H1 (cell line): ENCODE measurements at regions not wholly inside any gene's neighbourhood (a gene's known extent, or its start where the extent isn't known, plus 50 kb on each side); places are given as distances from the start of the nearest gene placed in this dataset.
"Not testable (repeated sequence)": the region's sequence is repeated elsewhere in the genome, so short reads cannot be mapped to it uniquely, and the experiment has no call there.

Experiments used
- CTCF ChIA-PET: fragments of 300-600 bp; sonication (Branson Sonifier 250); formaldehyde crosslinking; loops from one replicate; lab custom pipeline; 2021; ENCODE audit not compliant: partially characterized antibody; lab: Charles Lee
- POLR2A ChIA-PET: fragments of 300-600 bp; sonication (Branson Sonifier 250); formaldehyde crosslinking; loops from one replicate; lab custom pipeline; 2021; ENCODE audit warnings: inconsistent platforms; ENCODE audit not compliant: partially characterized antibody; lab: Charles Lee
- DNase-seq, 2 experiments: peaks; one replicate each; pipeline versions ENCODE4 v3.0.0 to v3.0.0-alpha.2; 2010 to 2022; ENCODE audit warnings: low spot score in 2 of 2, low read depth in 1 of 2, mixed read lengths in 1 of 2
- FAIRE-seq: peaks from 2 replicates; lab custom pipeline; 2011; peaks lifted over from hg19 to GRCh38; lab: Jason Lieb, UNC
- H2AFZ ChIP-seq: 2 replicates; pipeline ENCODE4 v1.8.1; 2012; ENCODE audit warnings: low read length, inconsistent platforms
- H2AK5ac ChIP-seq: 2 replicates; pipeline ENCODE4 v1.6.1; 2013; ENCODE audit warnings: low read depth, low read length
- H2BK120ac ChIP-seq: replicated peaks from 2 replicates; pipeline ENCODE3; 2013; ENCODE audit warnings: low read depth, low read length, inconsistent platforms
- H2BK12ac ChIP-seq: 2 replicates; pipeline ENCODE4 v1.6.1; 2013; ENCODE audit warnings: low read depth, low read length
- H2BK15ac ChIP-seq: 2 replicates; pipeline ENCODE4 v1.6.1; 2013; ENCODE audit warnings: low read length
- H2BK20ac ChIP-seq: 2 replicates; pipeline ENCODE4 v1.6.1; 2013; ENCODE audit warnings: low read length
- H2BK5ac ChIP-seq: 2 replicates; pipeline ENCODE4 v1.6.1; 2013; ENCODE audit warnings: low read depth, low read length
- H3K14ac ChIP-seq: 2 replicates; pipeline ENCODE4 v1.6.1; 2013; ENCODE audit warnings: inconsistent platforms; ENCODE audit not compliant: insufficient read length
- H3K18ac ChIP-seq: 2 replicates; pipeline ENCODE4 v1.6.1; 2013; ENCODE audit warnings: low read length; ENCODE audit errors: extremely low read depth
- H3K23ac ChIP-seq: 2 replicates; pipeline ENCODE4 v1.6.1; 2013; ENCODE audit warnings: inconsistent platforms; ENCODE audit not compliant: insufficient read length
- H3K23me2 ChIP-seq: 2 replicates; pipeline ENCODE4 v1.6.1; 2013; ENCODE audit warnings: low read depth, low read length
- H3K27ac ChIP-seq: 2 replicates; pipeline ENCODE4 v1.6.1; 2011; ENCODE audit warnings: low read depth, low read length, inconsistent platforms
- H3K27me3 ChIP-seq, 4 experiments: replicated peaks in 1 of 4; 1 replicate in 1 of 4; 2 replicates in 3 of 4; pipeline versions ENCODE4 v1.6.1 to v1.8.1; 2011 to 2013; ENCODE audit warnings: low read length in 3 of 4, mild to moderate bottlenecking in 3 of 4, inconsistent platforms in 2 of 4, mixed read lengths in 2 of 4, moderate library complexity in 1 of 4; ENCODE audit not compliant: control insufficient read depth in 3 of 4, insufficient read depth in 3 of 4; ENCODE audit errors: extremely low read depth in 1 of 4
- H3K36me3 ChIP-seq, 4 experiments: 2 replicates each; pipeline versions ENCODE4 v1.6.1 to v1.8.1; 2011 to 2013; ENCODE audit warnings: mild to moderate bottlenecking in 4 of 4, low read length in 3 of 4, moderate library complexity in 2 of 4, control low read depth in 1 of 4, inconsistent platforms in 1 of 4; ENCODE audit not compliant: insufficient read depth in 4 of 4, control insufficient read depth in 2 of 4
- H3K4ac ChIP-seq: replicated peaks from 2 replicates; pipeline ENCODE3; 2013; ENCODE audit warnings: low read length, low read depth, mixed read lengths, inconsistent platforms; ENCODE audit not compliant: insufficient read length
- H3K4me1 ChIP-seq, 4 experiments: replicated peaks in 1 of 4; 1 replicate in 1 of 4; 2 replicates in 3 of 4; pipeline versions ENCODE4 v1.6.1 to v1.8.1; 2011 to 2013; ENCODE audit warnings: low read length in 3 of 4, inconsistent platforms in 2 of 4, mixed read lengths in 1 of 4; ENCODE audit not compliant: insufficient read depth in 4 of 4, control insufficient read depth in 3 of 4
- H3K4me2 ChIP-seq, 2 experiments: 2 replicates each; pipeline versions ENCODE4 v1.6.1 to v1.8.1; 2011 to 2013; ENCODE audit warnings: low read depth in 2 of 2, low read length in 2 of 2, control low read depth in 1 of 2, inconsistent platforms in 1 of 2, mild to moderate bottlenecking in 1 of 2; ENCODE audit not compliant: insufficient read depth in 1 of 2
- H3K4me3 ChIP-seq, 4 experiments: fragments of 200-600, 300-600 bp in 1 of 4; sonication (generic), shearing (Covaris generic), sonication (Bioruptor Twin) in 1 of 4; 2 replicates each; pipeline versions ENCODE4 v1.5.1 to v1.8.1; 2011 to 2016; ENCODE audit warnings: low read length in 4 of 4, low read depth in 3 of 4, control low read depth in 2 of 4, inconsistent platforms in 2 of 4, mild to moderate bottlenecking in 2 of 4, mixed read lengths in 1 of 4, moderate library complexity in 1 of 4; ENCODE audit not compliant: insufficient read depth in 2 of 4; ENCODE audit errors: extremely low read depth in 1 of 4
- H3K56ac ChIP-seq: replicated peaks from 2 replicates; pipeline ENCODE3; 2013; ENCODE audit warnings: low read depth, mild to moderate bottlenecking, mixed read lengths, low read length, inconsistent platforms; ENCODE audit not compliant: insufficient read length
- H3K79me1 ChIP-seq: 2 replicates; pipeline ENCODE4 v1.6.1; 2013; ENCODE audit warnings: low read depth, low read length, control low read depth
- H3K79me2 ChIP-seq, 2 experiments: 2 replicates each; pipeline versions ENCODE4 v1.6.1 to v1.8.1; 2012 to 2013; ENCODE audit warnings: low read length in 2 of 2, mild to moderate bottlenecking in 2 of 2, inconsistent platforms in 1 of 2; ENCODE audit not compliant: insufficient read depth in 2 of 2, control insufficient read depth in 1 of 2
- H3K9ac ChIP-seq, 4 experiments: replicated peaks in 1 of 4; 1 replicate in 1 of 4; 2 replicates in 3 of 4; pipeline versions ENCODE4 v1.6.1 to v1.8.1; 2011 to 2013; ENCODE audit warnings: low read depth in 3 of 4, low read length in 3 of 4, control low read depth in 2 of 4, mild to moderate bottlenecking in 2 of 4, moderate library complexity in 2 of 4, inconsistent platforms in 1 of 4; ENCODE audit errors: extremely low read depth in 1 of 4
- H3K9me3 ChIP-seq, 2 experiments: 2 replicates each; pipeline versions ENCODE4 v1.6.1 to v1.8.1; 2012 to 2013; ENCODE audit warnings: mild to moderate bottlenecking in 2 of 2, moderate library complexity in 2 of 2, control low read depth in 1 of 2, inconsistent platforms in 1 of 2, low read depth in 1 of 2, low read length in 1 of 2, mixed read lengths in 1 of 2; ENCODE audit not compliant: insufficient read depth in 2 of 2
- H4K20me1 ChIP-seq, 2 experiments: replicated peaks in 1 of 2; 2 replicates each; pipeline versions ENCODE3 to v1.8.1; 2011 to 2013; ENCODE audit warnings: inconsistent platforms in 2 of 2, low read length in 2 of 2, mild to moderate bottlenecking in 1 of 2; ENCODE audit not compliant: insufficient read depth in 2 of 2, control insufficient read depth in 1 of 2
- H4K5ac ChIP-seq: 2 replicates; pipeline ENCODE4 v1.6.1; 2013; ENCODE audit warnings: low read length, low read depth, mixed read lengths, inconsistent platforms; ENCODE audit not compliant: insufficient read length
- H4K8ac ChIP-seq: 2 replicates; pipeline ENCODE4 v1.8.0; 2013; ENCODE audit warnings: mild to moderate bottlenecking, moderate library complexity, low read length, inconsistent platforms; ENCODE audit not compliant: insufficient read depth; ENCODE audit errors: extremely low read depth
- H4K91ac ChIP-seq: replicated peaks from 2 replicates; pipeline ENCODE3; 2013; ENCODE audit warnings: low read length, mixed read lengths, inconsistent platforms; ENCODE audit not compliant: insufficient read length
- SAP30 ChIP-seq: fragments of 300-600 bp; sonication (generic); IDR thresholded peaks from 2 replicates; pipeline ENCODE4 v1.7.1; 2012; ENCODE audit warnings: low read length, moderate library complexity, mild to moderate bottlenecking, inconsistent platforms; ENCODE audit not compliant: insufficient read depth, insufficient replicate concordance
- WGBS, 2 experiments: shearing (Covaris generic) in 1 of 2; methylation state at CpG; one replicate each; pipeline versions ENCODE4 v1.1.6 to v1.1.7; 2013 to 2015; ENCODE audit warnings: low lambda C conversion rate in 2 of 2, mixed read lengths in 2 of 2, inconsistent platforms in 1 of 2, low coverage in 1 of 2, missing lambda C conversion rate in 1 of 2; ENCODE audit not compliant: insufficient replicate concordance in 2 of 2, insufficient coverage in 1 of 2, insufficient read length in 1 of 2; ENCODE audit errors: extremely low coverage in 1 of 2, missing lambda C conversion rate in 1 of 2; 5-methylcytosine and 5-hydroxymethylcytosine counted together

DNA sequence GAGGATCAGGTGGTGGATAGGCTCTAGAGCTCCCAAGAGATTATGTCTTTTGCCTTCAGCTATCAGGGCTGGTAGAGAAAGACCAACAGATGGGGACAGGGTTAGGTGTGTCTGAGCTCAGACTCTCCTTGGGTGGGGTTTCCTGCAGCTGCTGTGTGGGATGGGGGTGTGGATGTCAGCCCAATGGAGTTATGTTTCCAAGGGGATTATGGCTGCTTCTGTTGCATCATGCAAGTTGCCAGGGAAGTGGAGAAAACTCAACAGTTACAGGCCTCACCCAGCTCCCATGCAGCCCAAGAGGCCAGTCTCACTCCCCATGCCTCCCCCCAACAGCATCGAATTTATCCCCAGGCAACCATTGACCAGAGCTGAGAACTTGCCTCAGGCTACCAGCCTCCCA, 80.2 kb upstream of the CDX4 start:
- Histone ChIP-seq H2BK20ac (no peak overlapping the region), H3K14ac (no peak overlapping the region), H3K4ac (no peak overlapping the region), H3K56ac (no peak overlapping the region), H3K4me2 (no peak overlapping the region), H2AK5ac (no peak overlapping the region), H3K23me2 (no peaks in the 10 kb centered on the region), H3K18ac (no peak overlapping the region), H2AFZ (no peak overlapping the region), H2BK5ac (no peak overlapping the region), H2BK12ac (no peak overlapping the region), H3K79me2 (no peaks in the 10 kb centered on the region), H3K79me1 (no peaks in the 10 kb centered on the region), H2BK120ac (no peak overlapping the region), H3K9ac (no peak overlapping the region), H3K36me3 (no peaks in the 10 kb centered on the region), H3K4me3 (no peak overlapping the region), H3K9me3 (no peaks in the 10 kb centered on the region), H4K8ac (no peak overlapping the region), H4K5ac (no peak overlapping the region), H2BK15ac (no peak overlapping the region), H3K23ac (no peak overlapping the region), H3K27me3 (no peaks in the 10 kb centered on the region), H4K91ac (no peak overlapping the region), H3K4me1 (no peaks in the 10 kb centered on the region), H3K27ac (no peak overlapping the region), H4K20me1 (no peaks in the 10 kb centered on the region)
- FAIRE-seq (no peak), DNase-seq (no peak)
- no peak for TF ChIP-seq SAP30
- POLR2A ChIA-PET: no interaction called here
- CTCF ChIA-PET: no interaction called here
- 80% methylated on average over 1 of the region's 1 CpG; no CpG with 5 or more reads in 1 of the 2 experiments for WGBS, 2 experiments

DNA sequence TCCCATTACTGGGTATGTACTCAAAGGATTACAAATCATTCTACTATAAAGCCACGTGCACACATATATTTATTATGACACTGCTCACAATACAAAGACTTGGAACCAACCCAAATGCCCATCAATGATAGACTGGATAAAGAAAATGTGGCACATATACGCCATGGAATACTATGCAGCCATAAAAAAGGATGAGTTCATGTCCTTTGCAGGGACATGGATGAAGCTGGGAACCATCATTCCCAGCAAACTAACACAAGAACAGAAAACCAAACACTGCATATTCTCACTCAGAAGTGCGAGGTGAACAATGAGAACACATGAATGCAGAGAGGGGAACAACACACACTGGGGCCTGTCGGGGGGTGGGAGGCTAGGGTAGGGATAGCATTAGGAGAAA, 89.6 kb upstream of the CDX4 start:
- H2BK15ac ChIP-seq, H3K79me1 ChIP-seq, H3K18ac ChIP-seq, H2BK5ac ChIP-seq, H3K4ac ChIP-seq, H3K79me2 ChIP-seq, H4K5ac ChIP-seq, FAIRE-seq, H2BK20ac ChIP-seq, H3K56ac ChIP-seq, H3K36me3 ChIP-seq, H2BK12ac ChIP-seq, H3K4me2 ChIP-seq, H2AFZ ChIP-seq, H2AK5ac ChIP-seq, CTCF ChIA-PET, H4K20me1 ChIP-seq, POLR2A ChIA-PET, H3K4me3 ChIP-seq, H3K9ac ChIP-seq, H3K4me1 ChIP-seq, H3K27ac ChIP-seq, H3K9me3 ChIP-seq, H3K14ac ChIP-seq, H3K27me3 ChIP-seq, DNase-seq, H4K91ac ChIP-seq, H3K23ac ChIP-seq, H4K8ac ChIP-seq, H3K23me2 ChIP-seq, H2BK120ac ChIP-seq: not testable (repeated sequence)
- 91% methylated on average over 4 of the region's 4 CpGs; no CpG with 5 or more reads in 1 of the 2 experiments for WGBS, 2 experiments
